Prostate gland (tissue), 2 donors: ENCODE measurements at regions not wholly inside any gene's neighbourhood (a gene's known extent, or its start where the extent isn't known, plus 50 kb on each side); places are given as distances from the start of the nearest gene placed in this dataset.
"Not testable (repeated sequence)": the region's sequence is repeated elsewhere in the genome, so short reads cannot be mapped to it uniquely, and the experiment has no call there.

Experiments used
- CTCF ChIP-seq, 4 experiments: fragments of 200-600 bp in 2 of 4; fragments of 450-650 bp in 2 of 4; sonication (generic) in 2 of 4; IDR thresholded peaks; 1 replicate in 3 of 4; 2 replicates in 1 of 4; pipeline ENCODE4 v1.5.1; 2016 to 2019; ENCODE audit warnings: antibody characterized with exemption in 4 of 4, mild to moderate bottlenecking in 2 of 4, moderate library complexity in 2 of 4
- POLR2A ChIP-seq: fragments of 450-650 bp; IDR thresholded peaks from one replicate; pipeline ENCODE4 v1.6.1; 2016; ENCODE audit warnings: antibody characterized with exemption, mild to moderate bottlenecking
- POLR2AphosphoS5 ChIP-seq: sonication (generic); formaldehyde crosslinking; IDR thresholded peaks from one replicate; pipeline ENCODE4 v1.6.1; 2017; ENCODE audit warnings: antibody characterized with exemption

- not testable (repeated sequence) for TF ChIP-seq POLR2A; CTCF (IDR thresholded peaks at IDR 0.05); POLR2AphosphoS5
Measured at GRCh38 chr1:779621-780020, 93.2 kb upstream of the OR4F16 start.
